ENCODE measurements at regions not wholly inside any gene's neighbourhood (a gene's known extent, or its start where the extent isn't known, plus 50 kb on each side); places are given as distances from the start of the nearest gene placed in this dataset.

GRCh38 chr21:16500271-16500670, 770.5 kb downstream of the USP25 start:
- DNase-seq (ENCODE audit: low read depth): no peak

GRCh38 chr21:16502273-16502672, 772.5 kb downstream of the USP25 start:
- no peak for DNase-seq (ENCODE audit: low read depth)

GRCh38 chr21:16502897-16503296, 773.1 kb downstream of the USP25 start:
- DNase-seq (ENCODE audit: low read depth): no peak

DNA sequence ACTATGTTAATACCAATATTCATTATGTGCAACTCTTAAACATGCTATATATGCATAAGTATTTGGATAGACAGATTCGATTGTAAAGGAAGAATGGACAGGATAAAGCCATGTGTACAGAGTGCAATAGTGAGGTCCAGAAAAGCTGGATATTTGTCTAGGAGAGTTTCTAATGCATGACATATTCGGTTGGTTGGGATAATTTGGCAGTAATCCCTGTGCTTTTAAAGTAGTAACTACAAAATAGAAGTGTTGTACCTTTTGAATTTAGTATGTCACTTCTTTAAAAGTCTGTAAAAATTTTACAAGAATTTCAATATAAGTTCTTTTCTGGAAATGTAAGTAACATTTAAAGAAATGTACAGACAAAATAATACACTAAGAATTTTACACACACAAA, 774.5 kb downstream of the USP25 start:
- no peak for DNase-seq (ENCODE audit: low read depth)

DNA sequence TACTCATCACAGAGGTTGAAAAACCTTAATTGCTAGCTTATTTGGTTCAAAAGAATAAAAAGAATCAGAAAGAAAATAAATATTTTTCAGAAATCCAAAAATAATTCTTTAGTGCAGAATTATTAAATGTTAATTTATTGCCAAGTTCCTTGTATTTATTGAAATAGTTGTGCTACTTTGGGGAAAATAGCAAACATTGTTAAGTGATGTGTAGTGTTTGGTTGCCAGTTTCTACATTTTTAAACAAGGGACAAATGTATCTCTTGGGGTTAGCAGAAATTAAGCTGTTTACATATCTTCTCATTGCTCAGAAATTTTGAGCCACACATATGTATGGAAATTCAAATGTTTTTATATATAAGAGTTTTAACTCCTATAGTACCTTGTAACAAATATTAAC, 775.0 kb downstream of the USP25 start:
- DNase-seq (ENCODE audit: low read depth): no peak

- peak; percentile 21 for DNase-seq (ENCODE audit: low read depth)
These were observed 779.7 kb downstream of the USP25 start for GRCh38 chr21:16509476-16509875.

DNA sequence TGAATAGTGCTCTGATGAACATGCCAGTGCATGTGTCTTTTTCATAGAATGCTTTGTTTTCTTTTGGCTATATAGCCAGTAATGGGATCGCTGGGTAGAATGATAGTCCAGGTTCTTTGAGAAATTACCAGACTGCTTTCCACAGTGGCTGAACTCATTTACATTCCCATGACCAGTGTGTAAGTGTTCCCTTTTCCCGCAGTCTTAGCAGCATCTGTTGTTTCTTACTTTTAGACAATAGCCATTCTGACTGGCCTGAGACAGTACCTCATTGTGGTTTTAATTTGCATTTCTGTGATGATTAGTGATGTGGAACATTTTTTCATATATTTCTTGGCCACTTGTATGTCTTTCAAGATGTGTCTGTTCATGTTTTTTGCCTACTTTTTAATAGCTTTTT, 784.5 kb downstream of the USP25 start:
- no peak for DNase-seq (ENCODE audit: low read depth)

DNA sequence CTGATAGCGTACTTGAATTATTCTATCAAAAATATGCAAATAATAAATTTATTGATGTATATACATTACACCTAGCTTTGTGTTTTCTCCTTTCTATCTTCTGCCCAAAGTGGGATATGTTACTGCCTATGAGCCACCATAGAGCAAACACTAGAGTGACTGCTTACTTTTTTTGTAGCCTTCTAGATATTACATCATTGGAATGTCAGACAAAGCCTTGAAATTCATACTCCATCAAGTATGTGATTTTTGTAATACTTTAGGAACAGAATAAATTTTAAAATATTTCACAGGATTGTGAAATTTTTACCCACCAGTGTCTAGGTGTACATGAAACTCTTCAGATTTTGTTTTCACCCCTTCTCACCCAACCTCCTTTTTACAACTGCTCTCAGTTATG, 787.6 kb downstream of the USP25 start:
- DNase-seq (ENCODE audit: low read depth): no peak

GRCh38 chr21:16519036-16519435, 789.3 kb downstream of the USP25 start:
- no peak for DNase-seq (ENCODE audit: low read depth)

DNA sequence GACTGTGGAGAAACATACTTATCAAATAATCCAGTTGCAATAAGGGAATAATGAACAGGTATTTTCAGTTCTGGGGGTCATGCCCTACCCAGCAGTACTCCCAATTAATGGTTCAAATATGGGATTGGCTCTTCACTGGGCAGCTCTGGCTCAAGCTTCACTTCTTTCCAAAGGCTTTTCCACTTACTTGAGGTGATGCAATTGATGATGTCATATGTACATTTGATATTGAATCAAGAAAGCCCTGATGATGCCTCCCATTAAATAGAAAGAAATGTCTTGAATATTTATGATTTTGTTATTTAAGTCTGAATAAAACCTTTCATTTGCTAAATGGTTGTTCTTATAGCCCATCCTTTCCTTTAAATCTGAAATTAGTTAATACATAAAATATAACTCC, 789.9 kb downstream of the USP25 start:
- no peak for DNase-seq (ENCODE audit: low read depth)

- DNase-seq (ENCODE audit: low read depth): peak; percentile 20
These were observed 792.8 kb downstream of the USP25 start for GRCh38 chr21:16522548-16522947.

- DNase-seq (ENCODE audit: low read depth): no peak
These were observed 800.9 kb downstream of the USP25 start for GRCh38 chr21:16530656-16531055.

DNA sequence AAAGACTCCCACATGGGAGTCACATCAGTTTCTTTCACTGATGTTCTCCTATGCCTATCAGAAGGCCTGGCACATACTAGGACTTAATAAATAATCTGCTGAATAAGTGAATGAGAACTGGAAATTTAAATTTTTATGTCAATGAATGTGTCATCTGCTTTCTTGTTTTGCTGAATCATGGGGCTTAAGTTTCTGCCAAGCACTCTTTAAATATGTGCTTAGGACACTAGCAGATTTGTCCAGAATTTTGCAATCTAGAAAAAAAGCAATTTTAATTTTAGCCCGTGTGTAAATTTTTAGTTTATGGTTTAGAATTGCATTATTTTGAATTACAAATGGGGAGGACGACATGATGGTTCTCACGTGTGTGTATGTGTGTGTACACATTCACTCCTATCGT, 803.1 kb downstream of the USP25 start:
- no peak for DNase-seq (ENCODE audit: low read depth)

GRCh38 chr21:16533692-16534407, 804.1 kb downstream of the USP25 start:
- no peak for DNase-seq (ENCODE audit: low read depth)

DNA sequence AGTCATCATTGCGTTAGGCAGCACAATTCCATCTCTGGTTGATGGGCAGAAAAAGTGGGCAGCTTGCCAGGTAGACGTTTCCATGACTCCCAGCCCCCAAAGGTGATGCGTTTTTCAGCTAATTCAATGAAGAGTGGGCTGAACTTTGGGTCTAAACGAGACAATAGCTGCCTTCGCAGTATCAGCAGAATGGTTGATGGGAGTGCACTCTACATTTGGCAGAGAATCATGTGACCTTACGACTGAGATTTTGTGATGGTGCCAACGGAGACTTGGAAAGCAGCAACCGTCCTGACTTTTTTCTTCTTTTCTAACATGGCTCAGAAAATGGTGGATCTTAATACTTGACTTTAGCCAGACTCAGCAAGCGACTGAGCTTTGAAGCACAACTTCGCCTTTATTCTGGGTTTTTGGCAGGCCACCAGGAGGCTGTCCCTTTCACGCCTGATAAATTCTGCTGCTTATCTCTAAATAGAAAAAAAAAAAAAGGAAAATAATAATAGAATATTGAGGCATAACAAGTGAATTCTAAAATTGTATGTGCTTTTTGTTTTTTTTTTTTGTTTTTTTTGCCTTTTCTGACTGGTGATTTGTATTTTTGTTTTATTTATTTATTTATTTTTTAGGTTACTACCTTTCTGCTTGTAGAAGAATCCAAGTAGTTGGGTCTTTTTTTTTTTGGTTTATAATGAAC, 804.8 kb downstream of the USP25 start:
- peak; percentile 6 for DNase-seq (ENCODE audit: low read depth)

DNA sequence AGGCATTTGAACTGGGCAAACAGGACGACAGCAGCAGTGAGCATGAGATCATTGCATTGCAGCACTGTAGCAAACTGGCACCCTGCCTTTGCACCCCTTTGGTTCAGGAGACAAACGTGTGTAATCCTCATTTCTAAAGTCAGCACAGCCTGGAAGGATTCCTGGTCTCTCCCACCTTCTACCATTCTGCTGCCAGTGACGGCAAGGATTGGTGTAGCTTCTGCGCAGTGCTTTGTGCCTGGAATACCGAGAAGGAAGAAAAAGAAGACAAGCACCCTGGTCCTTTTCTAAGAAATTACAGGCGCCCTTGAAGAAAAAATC, 805.3 kb downstream of the USP25 start:
- no peak for DNase-seq (ENCODE audit: low read depth)

DNA sequence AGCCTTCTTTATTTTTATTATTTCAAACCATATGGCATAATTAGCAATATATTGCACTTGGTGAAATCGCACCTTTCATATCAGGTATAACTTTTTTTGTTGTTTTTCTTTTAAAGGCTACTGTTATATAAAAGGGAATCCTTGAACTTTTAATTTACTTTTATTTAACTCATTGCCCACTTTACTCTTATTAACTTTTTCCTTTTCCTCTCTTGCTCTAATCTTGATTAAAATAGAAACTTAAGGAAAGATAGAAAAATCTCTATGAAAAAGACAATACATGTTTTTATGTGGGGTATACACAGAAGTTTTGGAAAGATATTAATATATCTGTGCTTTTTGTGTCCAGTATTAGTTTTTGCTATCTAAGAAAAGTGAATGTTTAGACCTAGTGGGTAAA, 805.8 kb downstream of the USP25 start:
- DNase-seq (ENCODE audit: low read depth): no peak

DNA sequence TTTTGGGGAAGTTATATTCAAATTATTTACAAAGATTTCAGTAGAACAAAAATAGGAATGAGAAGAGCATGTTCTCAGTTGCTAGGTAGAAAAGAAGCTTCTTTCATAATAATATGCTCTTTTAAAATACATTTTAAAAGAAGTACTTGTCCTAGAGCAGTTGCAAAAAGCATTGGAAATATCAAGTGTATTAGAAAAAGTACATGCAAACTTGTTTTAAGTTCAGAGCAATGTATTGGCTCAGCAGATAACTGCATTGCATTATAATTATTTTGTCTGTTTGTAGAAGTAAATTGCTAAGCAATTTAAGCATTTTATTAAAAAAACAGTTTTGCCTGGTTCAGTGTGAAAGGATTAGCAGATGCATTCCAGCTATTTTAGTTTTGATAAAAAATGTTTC, 806.4 kb downstream of the USP25 start:
- DNase-seq (ENCODE audit: low read depth): no peak

DNA sequence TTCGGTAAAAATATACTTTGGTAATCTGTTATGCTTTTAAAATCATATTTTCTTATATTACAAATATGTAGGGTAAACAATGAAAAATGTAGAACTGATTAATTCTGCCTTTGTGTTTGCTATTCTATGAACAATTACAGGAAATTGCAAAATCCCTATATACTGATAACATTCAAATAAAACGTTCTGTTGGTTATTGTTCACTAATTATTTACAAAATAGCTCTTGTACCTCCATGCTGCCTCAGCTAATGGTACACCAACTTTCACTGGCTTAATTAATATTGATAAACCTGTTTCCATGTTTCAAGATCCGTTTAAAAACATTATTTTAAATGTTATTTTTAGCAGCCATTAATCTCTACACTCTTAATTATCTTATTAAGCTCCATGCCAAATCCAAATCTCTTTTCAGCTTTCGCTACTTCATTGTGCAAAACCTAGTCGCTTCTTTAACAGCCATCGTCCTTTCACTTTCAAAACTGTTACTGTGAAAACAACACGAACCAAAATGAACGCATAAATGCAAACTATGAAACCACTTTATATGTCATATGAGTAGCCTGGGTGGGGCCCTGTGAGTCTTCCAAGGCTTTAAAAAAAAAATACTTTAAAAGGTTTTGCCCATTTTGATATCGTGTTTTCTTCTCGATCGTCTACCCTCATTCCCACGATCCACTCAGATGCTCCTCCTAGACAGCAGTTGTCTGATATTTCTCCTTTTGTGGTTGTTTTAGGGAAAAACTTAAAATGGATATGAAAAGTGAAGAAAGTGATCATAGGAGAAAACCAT, 807.1 kb downstream of the USP25 start:
- DNase-seq (ENCODE audit: low read depth): no peak

GRCh38 chr21:16537501-16537900, 807.7 kb downstream of the USP25 start:
- DNase-seq (ENCODE audit: low read depth): no peak

DNA sequence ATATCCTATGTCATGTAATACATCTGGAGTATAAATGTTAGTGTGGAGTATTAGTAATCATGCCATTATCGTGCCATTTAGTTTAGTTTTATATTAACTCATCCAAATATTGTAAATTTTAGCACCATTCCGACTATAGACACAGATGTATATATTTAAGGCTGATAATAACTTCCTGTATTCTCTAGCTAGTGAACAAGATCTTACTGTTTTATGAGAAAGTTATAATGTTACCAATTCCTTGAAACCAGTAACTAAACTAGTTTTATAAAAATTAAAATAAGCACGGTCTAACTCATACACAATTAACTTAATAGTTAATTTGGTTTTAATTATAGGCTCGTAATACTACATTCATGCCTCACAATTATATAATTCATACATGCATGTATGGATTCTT, 808.6 kb downstream of the USP25 start:
- DNase-seq (ENCODE audit: low read depth): no peak

DNA sequence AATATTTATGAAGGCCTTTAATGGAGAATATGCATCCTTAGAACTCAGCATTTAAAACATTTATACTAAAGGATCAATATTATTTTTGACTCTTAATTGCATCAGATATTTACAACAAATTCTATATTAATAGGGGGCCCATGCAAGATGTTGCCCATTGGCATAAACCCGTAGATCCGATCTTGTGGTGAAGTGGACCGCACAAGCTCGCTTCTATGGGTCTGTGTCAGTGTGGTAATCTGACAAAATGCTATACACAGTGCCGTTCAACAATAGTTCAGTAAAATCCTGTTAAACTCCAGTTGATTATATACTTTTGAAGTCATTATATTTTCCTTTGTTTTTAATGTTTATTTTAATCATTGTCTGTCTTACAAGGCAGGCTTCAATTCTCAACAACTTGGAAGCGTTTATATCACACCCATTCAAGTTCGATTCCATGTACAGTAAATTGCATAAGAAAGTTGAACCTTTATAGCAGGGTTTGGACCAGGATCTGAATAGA, 809.2 kb downstream of the USP25 start:
- no peak for DNase-seq (ENCODE audit: low read depth)
